SK-N-SH (cell line): ENCODE measurements at regions not wholly inside any gene's neighbourhood (a gene's known extent, or its start where the extent isn't known, plus 50 kb on each side); places are given as distances from the start of the nearest gene placed in this dataset.

Experiments used
- CTCF ChIA-PET: fragments of 300-600, 350-600 bp; formaldehyde crosslinking; extraction: SDS; loops from one replicate; lab custom pipeline; 2021; lab: Yijun Ruan, JAX
- POLR2A ChIA-PET: fragments of 350-600 bp; sonication (Branson Sonifier 250); formaldehyde crosslinking; extraction: SDS; loops from one replicate; lab custom pipeline; 2020; ENCODE audit warnings: antibody characterized with exemption, inconsistent platforms; lab: Yijun Ruan, JAX
- DNase-seq: peaks from one replicate; pipeline ENCODE4 v3.0.0; 2012
- H2AFZ ChIP-seq: fragments of 200-600 bp; sonication (generic); 2 replicates; pipeline ENCODE4 v1.8.1; 2016; ENCODE audit warnings: antibody characterized with exemption, mild to moderate bottlenecking, low read depth
- H3F3A ChIP-seq: fragments of 200-600 bp; sonication (generic); replicated peaks from 2 replicates; pipeline ENCODE3; 2016; ENCODE audit warnings: antibody characterized with exemption, mild to moderate bottlenecking; ENCODE audit not compliant: insufficient read depth
- H3K27ac ChIP-seq, 2 experiments: fragments of 200-500 bp in 1 of 2; fragments of 200-600 bp in 1 of 2; sonication (Bioruptor generic) in 1 of 2; sonication (generic), shearing (Covaris generic) in 1 of 2; 2 replicates each; pipeline versions ENCODE4 v1.5.1 to v1.6.1; 2014 to 2016; ENCODE audit warnings: low read depth in 2 of 2, inconsistent platforms in 1 of 2, low read length in 1 of 2, mild to moderate bottlenecking in 1 of 2, mixed read lengths in 1 of 2
- H3K27me3 ChIP-seq: fragments of 200-600 bp; sonication (generic), shearing (Covaris generic); 2 replicates; pipeline ENCODE4 v1.6.1; 2016; ENCODE audit warnings: mixed run types; ENCODE audit not compliant: insufficient read depth
- H3K36me3 ChIP-seq, 2 experiments: fragments of 200-500 bp in 1 of 2; fragments of 200-600 bp in 1 of 2; sonication (Bioruptor generic) in 1 of 2; sonication (generic) in 1 of 2; replicated peaks in 1 of 2; 2 replicates each; pipeline versions ENCODE3 to v1.5.1; 2014 to 2016; ENCODE audit warnings: low read length in 1 of 2, mild to moderate bottlenecking in 1 of 2; ENCODE audit not compliant: insufficient read depth in 2 of 2, control insufficient read depth in 1 of 2
- H3K4me1 ChIP-seq, 2 experiments: fragments of 200-500 bp in 1 of 2; fragments of 200-600 bp in 1 of 2; sonication (Bioruptor generic) in 1 of 2; sonication (generic), shearing (Covaris generic) in 1 of 2; 2 replicates each; pipeline versions ENCODE4 v1.5.1 to v1.6.1; 2014 to 2016; ENCODE audit warnings: low read depth in 1 of 2, low read length in 1 of 2, mixed run types in 1 of 2; ENCODE audit not compliant: insufficient read depth in 2 of 2, control insufficient read depth in 1 of 2
- H3K4me2 ChIP-seq: fragments of 200-600 bp; sonication (generic), shearing (Covaris generic); 2 replicates; pipeline ENCODE4 v1.6.1; 2017; ENCODE audit warnings: mixed run types
- H3K4me3 ChIP-seq, 2 experiments: fragments of 200-500 bp in 1 of 2; fragments of 200-600 bp in 1 of 2; sonication (Bioruptor generic) in 1 of 2; sonication (generic), shearing (Covaris generic) in 1 of 2; 2 replicates each; pipeline versions ENCODE4 v1.5.1 to v1.8.1; 2014 to 2016; ENCODE audit warnings: low read depth in 2 of 2, inconsistent platforms in 1 of 2, low read length in 1 of 2, mild to moderate bottlenecking in 1 of 2, mixed read lengths in 1 of 2, moderate library complexity in 1 of 2
- H3K79me2 ChIP-seq: fragments of 200-600 bp; sonication (generic); 2 replicates; pipeline ENCODE4 v1.8.1; 2017; ENCODE audit warnings: mild to moderate bottlenecking; ENCODE audit not compliant: insufficient read depth
- H3K9ac ChIP-seq: fragments of 200-600 bp; sonication (generic); 2 replicates; pipeline ENCODE4 v1.6.1; 2017; ENCODE audit warnings: mixed run types
- H3K9me2 ChIP-seq: fragments of 200-600 bp; sonication (generic); 2 replicates; pipeline ENCODE4 v1.6.1; 2017; ENCODE audit warnings: mixed run types
- H3K9me3 ChIP-seq: fragments of 200-600 bp; sonication (generic); 2 replicates; pipeline ENCODE4 v1.6.1; 2017; ENCODE audit warnings: mixed run types, mild to moderate bottlenecking, moderate library complexity
- H4K20me1 ChIP-seq: fragments of 200-600 bp; sonication (generic); 2 replicates; pipeline ENCODE4 v1.6.1; 2017; ENCODE audit warnings: mild to moderate bottlenecking, mixed run types; ENCODE audit not compliant: insufficient read depth
- CHD2 ChIP-seq: fragments of 150-350 bp; IDR thresholded peaks from 2 replicates; pipeline ENCODE4 v1.6.1; 2018; ENCODE audit warnings: low read length; ENCODE audit not compliant: partially characterized antibody
- CTCF ChIP-seq: fragments of 200-600 bp; sonication (generic); IDR thresholded peaks from 2 replicates; pipeline ENCODE4 v1.6.1; 2017; ENCODE audit warnings: antibody characterized with exemption, mild to moderate bottlenecking, moderate library complexity
- EZH2phosphoT487 ChIP-seq: fragments of 200-600 bp; sonication (generic); IDR thresholded peaks from 2 replicates; pipeline ENCODE4 v1.6.1; 2017; ENCODE audit warnings: low read depth, mixed run types, mild to moderate bottlenecking, antibody characterized with exemption, moderate library complexity, borderline replicate concordance
- FOSL2 ChIP-seq: IDR thresholded peaks from 2 replicates; pipeline ENCODE4 v1.4.0; 2012; ENCODE audit warnings: low read depth, mild to moderate bottlenecking, moderate library complexity, borderline replicate concordance
- FOXJ3 ChIP-seq: sonication (generic); formaldehyde crosslinking; IDR thresholded peaks from 2 replicates; pipeline ENCODE4 v1.5.1; 2020; ENCODE audit warnings: mild to moderate bottlenecking, missing genetic modification reagents
- GABPA ChIP-seq: IDR thresholded peaks from 2 replicates; pipeline ENCODE4 v1.4.0; 2012; ENCODE audit warnings: low read depth, mild to moderate bottlenecking
- MEF2A ChIP-seq: IDR thresholded peaks from 2 replicates; pipeline ENCODE4 v1.4.0; 2012; ENCODE audit warnings: low read depth, borderline replicate concordance
- MXI1 ChIP-seq: IDR thresholded peaks from 2 replicates; pipeline ENCODE4 v1.6.1; 2012; ENCODE audit warnings: mild to moderate bottlenecking, low read depth, low read length, improper control_type of control experiment
- POLR2AphosphoS5 ChIP-seq: IDR thresholded peaks from 2 replicates; pipeline ENCODE4 v1.6.1; 2012; ENCODE audit warnings: low read depth, low read length
- RXRA ChIP-seq: IDR thresholded peaks from 2 replicates; pipeline ENCODE4 v1.4.0; 2012; ENCODE audit warnings: low read depth, mild to moderate bottlenecking, borderline replicate concordance
- SIN3A ChIP-seq: IDR thresholded peaks from 2 replicates; pipeline ENCODE4 v1.6.1; 2012; ENCODE audit warnings: low read depth, mild to moderate bottlenecking, low read length, moderate library complexity, borderline replicate concordance
- SMC3 ChIP-seq: IDR thresholded peaks from 2 replicates; pipeline ENCODE4 v1.6.1; 2012; ENCODE audit warnings: low read depth, low read length, improper control_type of control experiment
- TAF1 ChIP-seq: IDR thresholded peaks from 2 replicates; pipeline ENCODE4 v1.6.1; 2012; ENCODE audit warnings: low read depth, mild to moderate bottlenecking, low read length, moderate library complexity, borderline replicate concordance
- TCF12 ChIP-seq: IDR thresholded peaks from 2 replicates; pipeline ENCODE4 v1.4.0; 2012
- YY1 ChIP-seq: IDR thresholded peaks from 2 replicates; pipeline ENCODE4 v1.4.0; 2012; ENCODE audit warnings: low read depth, mild to moderate bottlenecking
- WGBS: methylation state at CpG from one replicate; pipeline ENCODE4 v1.1.6; 2017; ENCODE audit warnings: low lambda C conversion rate; 5-methylcytosine and 5-hydroxymethylcytosine counted together
- TF ChIP-seq, protein P1 (sequence below): IDR thresholded peaks from 2 replicates; pipeline ENCODE4; 2012
- TF ChIP-seq, protein P2 (sequence below): IDR thresholded peaks from 2 replicates; pipeline ENCODE4 v1.4.0; 2012; ENCODE audit warnings: low read depth, borderline replicate concordance
- TF ChIP-seq, protein P3 (sequence below): IDR thresholded peaks from 2 replicates; pipeline ENCODE4 v1.6.1; 2012; ENCODE audit warnings: mild to moderate bottlenecking, low read depth, low read length, moderate library complexity

DNA sequence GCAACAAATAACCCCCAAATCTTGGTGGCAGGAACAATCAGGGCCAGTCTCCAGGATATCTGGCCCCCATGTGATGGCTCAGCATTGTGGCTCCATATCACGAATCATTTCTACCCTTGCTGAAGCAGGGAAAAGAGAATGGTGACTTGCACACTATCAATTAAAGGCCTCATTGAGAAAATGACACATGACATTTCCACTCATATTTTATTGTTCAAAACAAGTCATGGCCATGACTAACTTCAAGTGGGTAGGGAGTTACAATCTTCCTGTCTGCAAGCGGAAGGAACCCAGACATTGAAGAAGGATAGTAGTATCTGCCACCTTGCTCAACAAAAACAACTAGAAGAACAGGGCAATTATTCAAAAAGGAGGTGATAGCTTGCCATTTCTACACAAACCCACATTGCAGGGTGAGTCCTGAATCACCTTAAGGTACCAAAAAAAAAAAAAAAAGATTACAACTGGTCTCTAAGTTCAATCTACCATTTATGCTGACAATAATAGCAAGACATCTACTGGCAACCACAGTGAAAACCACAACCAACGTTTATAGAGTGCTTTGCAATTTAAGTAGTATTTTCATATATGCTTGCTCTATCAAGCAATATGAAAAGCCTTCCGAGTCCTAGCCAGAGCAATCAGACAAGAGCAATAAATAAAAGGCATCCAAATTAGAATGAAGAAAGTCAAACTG lies 186.7 kb upstream of the DAPK1 start:
- DNase-seq, result no peak
- H3K4me3 ChIP-seq, result no peak overlapping the region
- no peak for TF ChIP-seq RXRA
- no peak overlapping the region for H3K9ac ChIP-seq
- H3K27me3 ChIP-seq, result no peaks in the 10 kb centered on the region
- H3K27ac ChIP-seq, result no peak overlapping the region
- POLR2A ChIA-PET, result no interaction called here
- H3K4me1 ChIP-seq, result no peaks in the 10 kb centered on the region
- H2AFZ ChIP-seq, result no peak overlapping the region
- no peaks in the 10 kb centered on the region for H3K9me2 ChIP-seq
- no peaks in the 10 kb centered on the region for H3F3A ChIP-seq
- CTCF ChIA-PET, result interaction anchor here (1.2 to 2.5 kb wide), 2 partner anchors 14 to 897 kb away, joined by 3 to 8 read pairs; no protein-coding TSS in a partner anchor
- no peaks in the 10 kb centered on the region for H3K9me3 ChIP-seq
- H3K4me2 ChIP-seq, result no peak overlapping the region
- no peaks in the 10 kb centered on the region for H4K20me1 ChIP-seq
- H3K36me3 ChIP-seq, result no peaks in the 10 kb centered on the region
- H3K79me2 ChIP-seq, result no peaks in the 10 kb centered on the region
- WGBS, result 76% methylated on average over 4 of the region's 4 CpGs

DNA sequence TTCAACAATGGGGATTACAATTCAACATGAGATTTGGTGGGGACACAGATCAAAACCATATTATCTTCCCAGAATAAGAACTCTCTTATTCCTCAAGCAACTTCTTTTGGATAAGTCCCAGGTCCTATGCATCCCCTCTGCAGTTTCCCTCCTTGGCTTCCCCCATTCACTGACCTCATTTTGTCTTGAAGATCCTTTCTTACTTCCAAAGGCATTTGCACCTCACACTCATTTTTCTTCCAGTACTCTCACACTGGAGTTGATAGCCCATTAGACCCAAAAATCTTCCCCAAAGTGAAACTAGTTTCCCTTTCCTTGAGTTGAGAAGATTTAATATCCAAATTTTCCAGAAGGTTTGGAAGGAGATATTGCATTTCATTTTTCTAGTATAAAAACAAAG lies 178.0 kb upstream of the DAPK1 start:
- no peaks in the 10 kb centered on the region for H3F3A ChIP-seq
- DNase-seq, result no peak
- H3K9me2 ChIP-seq, result no peaks in the 10 kb centered on the region
- ChIA-PET POLR2A (no interaction called here), CTCF (interaction anchor here (0.8 to 8.2 kb wide), 4 partner anchors 682 to 905 kb away, joined by 3 to 112 read pairs (median 7); no protein-coding TSS in a partner anchor)
- H3K79me2 ChIP-seq, result no peaks in the 10 kb centered on the region
- no peaks in the 10 kb centered on the region for H3K27me3 ChIP-seq
- H3K36me3 ChIP-seq, result no peaks in the 10 kb centered on the region
- peaks cover 0 to 8% of the 10 kb centered on the region in 2 experiments; a peak in 2 of 4 replicates for H3K4me1 ChIP-seq
- no peak overlapping the region for H3K4me3 ChIP-seq
- H3K9ac ChIP-seq, result no peak overlapping the region
- H3K27ac ChIP-seq, result no peak overlapping the region
- no peaks in the 10 kb centered on the region for H3K9me3 ChIP-seq
- H2AFZ ChIP-seq, result no peak overlapping the region
- TF ChIP-seq CHD2 (no peak), CTCF (no peak), GABPA (no peak), SMC3 (no peak), MEF2A (no peak), TAF1 (no peak), FOXJ3 (CRISPR knock-in tag) (no peak), MXI1 (no peak), EZH2phosphoT487 (no peak), YY1 (no peak), FOSL2 (no peak), SIN3A (no peak), TCF12 (no peak), POLR2AphosphoS5 (no peak)
- TF ChIP-seq, protein P1, sequence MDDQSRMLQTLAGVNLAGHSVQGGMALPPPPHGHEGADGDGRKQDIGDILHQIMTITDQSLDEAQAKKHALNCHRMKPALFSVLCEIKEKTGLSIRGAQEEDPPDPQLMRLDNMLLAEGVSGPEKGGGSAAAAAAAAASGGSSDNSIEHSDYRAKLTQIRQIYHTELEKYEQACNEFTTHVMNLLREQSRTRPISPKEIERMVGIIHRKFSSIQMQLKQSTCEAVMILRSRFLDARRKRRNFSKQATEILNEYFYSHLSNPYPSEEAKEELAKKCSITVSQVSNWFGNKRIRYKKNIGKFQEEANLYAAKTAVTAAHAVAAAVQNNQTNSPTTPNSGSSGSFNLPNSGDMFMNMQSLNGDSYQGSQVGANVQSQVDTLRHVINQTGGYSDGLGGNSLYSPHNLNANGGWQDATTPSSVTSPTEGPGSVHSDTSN, result no peak
- TF ChIP-seq, protein P2, sequence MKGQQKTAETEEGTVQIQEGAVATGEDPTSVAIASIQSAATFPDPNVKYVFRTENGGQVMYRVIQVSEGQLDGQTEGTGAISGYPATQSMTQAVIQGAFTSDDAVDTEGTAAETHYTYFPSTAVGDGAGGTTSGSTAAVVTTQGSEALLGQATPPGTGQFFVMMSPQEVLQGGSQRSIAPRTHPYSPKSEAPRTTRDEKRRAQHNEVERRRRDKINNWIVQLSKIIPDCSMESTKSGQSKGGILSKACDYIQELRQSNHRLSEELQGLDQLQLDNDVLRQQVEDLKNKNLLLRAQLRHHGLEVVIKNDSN, result no peak
- TF ChIP-seq, protein P3, sequence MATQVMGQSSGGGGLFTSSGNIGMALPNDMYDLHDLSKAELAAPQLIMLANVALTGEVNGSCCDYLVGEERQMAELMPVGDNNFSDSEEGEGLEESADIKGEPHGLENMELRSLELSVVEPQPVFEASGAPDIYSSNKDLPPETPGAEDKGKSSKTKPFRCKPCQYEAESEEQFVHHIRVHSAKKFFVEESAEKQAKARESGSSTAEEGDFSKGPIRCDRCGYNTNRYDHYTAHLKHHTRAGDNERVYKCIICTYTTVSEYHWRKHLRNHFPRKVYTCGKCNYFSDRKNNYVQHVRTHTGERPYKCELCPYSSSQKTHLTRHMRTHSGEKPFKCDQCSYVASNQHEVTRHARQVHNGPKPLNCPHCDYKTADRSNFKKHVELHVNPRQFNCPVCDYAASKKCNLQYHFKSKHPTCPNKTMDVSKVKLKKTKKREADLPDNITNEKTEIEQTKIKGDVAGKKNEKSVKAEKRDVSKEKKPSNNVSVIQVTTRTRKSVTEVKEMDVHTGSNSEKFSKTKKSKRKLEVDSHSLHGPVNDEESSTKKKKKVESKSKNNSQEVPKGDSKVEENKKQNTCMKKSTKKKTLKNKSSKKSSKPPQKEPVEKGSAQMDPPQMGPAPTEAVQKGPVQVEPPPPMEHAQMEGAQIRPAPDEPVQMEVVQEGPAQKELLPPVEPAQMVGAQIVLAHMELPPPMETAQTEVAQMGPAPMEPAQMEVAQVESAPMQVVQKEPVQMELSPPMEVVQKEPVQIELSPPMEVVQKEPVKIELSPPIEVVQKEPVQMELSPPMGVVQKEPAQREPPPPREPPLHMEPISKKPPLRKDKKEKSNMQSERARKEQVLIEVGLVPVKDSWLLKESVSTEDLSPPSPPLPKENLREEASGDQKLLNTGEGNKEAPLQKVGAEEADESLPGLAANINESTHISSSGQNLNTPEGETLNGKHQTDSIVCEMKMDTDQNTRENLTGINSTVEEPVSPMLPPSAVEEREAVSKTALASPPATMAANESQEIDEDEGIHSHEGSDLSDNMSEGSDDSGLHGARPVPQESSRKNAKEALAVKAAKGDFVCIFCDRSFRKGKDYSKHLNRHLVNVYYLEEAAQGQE, result no peak
- no peak overlapping the region for H3K4me2 ChIP-seq
- H4K20me1 ChIP-seq, result no peaks in the 10 kb centered on the region
